ENCODE measurements at regions not wholly inside any gene's neighbourhood (a gene's known extent, or its start where the extent isn't known, plus 50 kb on each side); places are given as distances from the start of the nearest gene placed in this dataset.

GRCh38 chr15:39458131-39458530 is 122.7 kb upstream of the THBS1 start:
- TF ChIP-seq ATF3 (IDR thresholded peaks at IDR 0.05; ENCODE audit: insufficient read depth, low read depth, low read length) (no peak), CTCF (IDR thresholded peaks at IDR 0.05; ENCODE audit: control extremely low read depth in 1 of 3, insufficient read depth in 1 of 3, low read depth in 1 of 3, low read length in 3 of 3) (no peak), POLR2AphosphoS5 (IDR thresholded peaks at IDR 0.05; ENCODE audit: low read depth, low read length) (no peak), EGR1 (IDR thresholded peaks at IDR 0.05; ENCODE audit: borderline replicate concordance, low read depth, low read length) (no peak), MAFK (IDR thresholded peaks at IDR 0.05; ENCODE audit: low read depth, low read length) (no peak), FOSL1 (IDR thresholded peaks at IDR 0.05; ENCODE audit: insufficient read depth, low read depth, low read length) (no peak), EP300 (IDR thresholded peaks at IDR 0.05; ENCODE audit: borderline replicate concordance in 1 of 2, low read depth in 2 of 2, low read length in 2 of 2) (no peak)
